GM23338 (cell line): ENCODE measurements at regions not wholly inside any gene's neighbourhood (a gene's known extent, or its start where the extent isn't known, plus 50 kb on each side); places are given as distances from the start of the nearest gene placed in this dataset.
A peak's percentile ranks its signal among the peaks of the same experiment; 100 is the strongest.

ENCODE experiments used
- ATAC-seq: fragments of 200-7000 bp; cut with Tn5 transposase; 3 replicates; pipeline ENCODE4 v1.9.1; 2020
- DNase-seq: peaks from one replicate; pipeline ENCODE4 v3.0.0-alpha.2; 2015; ENCODE audit warnings: low spot score
- H2AFZ ChIP-seq: fragments of 200-600 bp; sonication (generic); 2 replicates; pipeline ENCODE4 v1.8.0; 2016; ENCODE audit warnings: antibody characterized with exemption, mild to moderate bottlenecking, moderate library complexity
- H3F3A ChIP-seq: fragments of 200-600 bp; sonication (generic); replicated peaks from 2 replicates; pipeline ENCODE4 v1.8.0; 2017; ENCODE audit warnings: antibody characterized with exemption, mixed run types, low read depth
- H3K27ac ChIP-seq: fragments of 200-600 bp; sonication (generic); 2 replicates; pipeline ENCODE4 v1.6.1; 2016; ENCODE audit warnings: low read depth
- H3K27me3 ChIP-seq: fragments of 200-600 bp; sonication (generic); 2 replicates; pipeline ENCODE4 v1.8.0; 2016; ENCODE audit warnings: mild to moderate bottlenecking, mixed run types, moderate library complexity; ENCODE audit not compliant: insufficient read depth
- H3K36me3 ChIP-seq: fragments of 200-600 bp; sonication (generic); 2 replicates; pipeline ENCODE4 v1.8.0; 2016; ENCODE audit warnings: mild to moderate bottlenecking; ENCODE audit not compliant: insufficient read depth
- H3K4me1 ChIP-seq: fragments of 200-600 bp; sonication (generic); 2 replicates; pipeline ENCODE4 v1.8.0; 2016; ENCODE audit warnings: mild to moderate bottlenecking, moderate library complexity; ENCODE audit not compliant: insufficient read depth
- H3K4me2 ChIP-seq: fragments of 200-600 bp; sonication (generic); 2 replicates; pipeline ENCODE4 v1.7.1; 2017; ENCODE audit warnings: mixed run types
- H3K4me3 ChIP-seq: fragments of 200-600 bp; sonication (generic); 2 replicates; pipeline ENCODE4 v1.6.1; 2016; ENCODE audit warnings: mixed run types
- H3K79me2 ChIP-seq: fragments of 200-600 bp; sonication (generic); replicated peaks from 2 replicates; pipeline ENCODE4 v1.8.0; 2017; ENCODE audit warnings: mild to moderate bottlenecking; ENCODE audit not compliant: insufficient read depth
- H3K9me2 ChIP-seq: fragments of 200-600 bp; sonication (generic); 2 replicates; pipeline ENCODE4 v1.8.0; 2017; ENCODE audit not compliant: insufficient read depth
- H4K20me1 ChIP-seq: fragments of 200-600 bp; sonication (generic); replicated peaks from 2 replicates; pipeline ENCODE4 v1.8.0; 2017; ENCODE audit warnings: mild to moderate bottlenecking; ENCODE audit not compliant: insufficient read depth
- H3K27ac Mint-ChIP-seq: 2 replicates; pipeline ENCODE4 v1.8.0; 2020; ENCODE audit warnings: inconsistent platforms, mild to moderate bottlenecking, moderate library complexity, mixed read lengths
- H3K27me3 Mint-ChIP-seq: 3 replicates; pipeline ENCODE4 v1.8.0; 2022; ENCODE audit warnings: low read depth, mild to moderate bottlenecking, moderate library complexity, mixed read lengths, inconsistent platforms; ENCODE audit not compliant: insufficient read depth, poor library complexity
- H3K36me3 Mint-ChIP-seq: 3 replicates; pipeline ENCODE4 v1.8.0; 2021; ENCODE audit warnings: low read depth, mild to moderate bottlenecking, inconsistent platforms, moderate library complexity, mixed read lengths
- H3K4me1 Mint-ChIP-seq: 3 replicates; pipeline ENCODE4 v1.8.0; 2020; ENCODE audit warnings: mild to moderate bottlenecking, inconsistent platforms, mixed read lengths
- H3K4me3 Mint-ChIP-seq: 3 replicates; pipeline ENCODE4 v1.8.0; 2021; ENCODE audit warnings: moderate library complexity, mild to moderate bottlenecking, inconsistent platforms, mixed read lengths
- H3K9me3 Mint-ChIP-seq: 3 replicates; pipeline ENCODE4 v1.8.0; 2020; ENCODE audit warnings: moderate library complexity, mild to moderate bottlenecking, inconsistent platforms, mixed read lengths
- CTCF ChIP-seq, 2 experiments: fragments of 200-600 bp in 1 of 2; sonication (generic) in 1 of 2; conservative IDR thresholded peaks; 2 replicates each; pipeline versions ENCODE4 v1.5.1 to v1.6.1; 2016 to 2017; ENCODE audit warnings: antibody characterized with exemption in 2 of 2, low read depth in 2 of 2, mild to moderate bottlenecking in 2 of 2, moderate library complexity in 1 of 2
- STAT1 ChIP-seq: IDR thresholded peaks from one replicate; pipeline ENCODE4 v1.6.1; 2016; ENCODE audit warnings: antibody characterized with exemption; ENCODE audit not compliant: unreplicated experiment
- ZNF462 ChIP-seq: fragments of 250-450 bp; sonication (Bioruptor Pico); IDR thresholded peaks from 2 replicates; pipeline ENCODE4 v1.5.0; 2020; ENCODE audit warnings: mild to moderate bottlenecking, moderate library complexity

- peak; percentile 96 for TF ChIP-seq ZNF462 (CRISPR knock-in tag)
- no peak for TF ChIP-seq CTCF (conservative IDR thresholded peaks at IDR 0.05; ENCODE audit: low read depth in 2 of 2)
- Mint-ChIP-seq H3K9me3 (peaks cover 9% of the 10 kb centered on the region; the same call in 2 of the 3 replicates), H3K4me3 (no peak overlapping the region)
Observed at GRCh38 chr1:213670692-213671023, 317.1 kb upstream of the PROX1 start.

GRCh38 chr1:213675043-213675442, 312.7 kb upstream of the PROX1 start:
- Histone ChIP-seq H3K27me3 (no peaks in the 10 kb centered on the region), H3K36me3 (no peaks in the 10 kb centered on the region), H3K4me1 (peaks cover 7% of the 10 kb centered on the region), H3K9me2 (peaks cover 24% of the 10 kb centered on the region; the same call in 1 of the 2 replicates), H3F3A (no peaks in the 10 kb centered on the region), H4K20me1 (no peaks in the 10 kb centered on the region), H2AFZ (no peak overlapping the region), H3K79me2 (no peaks in the 10 kb centered on the region), H3K27ac (no peak overlapping the region), H3K4me3 (no peak overlapping the region), H3K4me2 (no peak overlapping the region)
- Mint-ChIP-seq H3K27ac (no peak overlapping the region), H3K27me3 (no peaks in the 10 kb centered on the region), H3K9me3 (peaks cover 9% of the 10 kb centered on the region; the same call in 2 of the 3 replicates), H3K36me3 (no peaks in the 10 kb centered on the region), H3K4me3 (no peak overlapping the region), H3K4me1 (peaks cover 8% of the 10 kb centered on the region)
- DNase-seq (no peak), ATAC-seq (no peak)
- TF ChIP-seq STAT1 = no peak

More at GRCh38 chr1:213670692-213671023, 317.1 kb upstream of the PROX1 start:
- Histone ChIP-seq H3K4me3 (no peak overlapping the region), H4K20me1 (no peaks in the 10 kb centered on the region), H3K4me2 (no peak overlapping the region), H3K9me2 (peaks cover 33% of the 10 kb centered on the region), H3K79me2 (no peaks in the 10 kb centered on the region), H3K27me3 (no peaks in the 10 kb centered on the region), H3K4me1 (peaks cover 15% of the 10 kb centered on the region), H3F3A (no peaks in the 10 kb centered on the region), H3K36me3 (no peaks in the 10 kb centered on the region), H2AFZ (no peak overlapping the region), H3K27ac (no peak overlapping the region)
- H3K27ac Mint-ChIP-seq = no peak overlapping the region
- DNase-seq (no peak), ATAC-seq (no peak)
- H3K27me3 Mint-ChIP-seq = no peaks in the 10 kb centered on the region
- peaks cover 18% of the 10 kb centered on the region for H3K4me1 Mint-ChIP-seq
- no peaks in the 10 kb centered on the region for H3K36me3 Mint-ChIP-seq
